Ishikawa (cell line): ENCODE measurements at regions not wholly inside any gene's neighbourhood (a gene's known extent, or its start where the extent isn't known, plus 50 kb on each side); places are given as distances from the start of the nearest gene placed in this dataset.

ENCODE experiments used
- CEBPB ChIP-seq: IDR thresholded peaks from 2 replicates; pipeline ENCODE4 v1.6.1; 2012
- EP300 ChIP-seq: IDR thresholded peaks from 2 replicates; pipeline ENCODE4 v1.6.1; 2012; ENCODE audit warnings: borderline replicate concordance
- NFIC ChIP-seq: IDR thresholded peaks from 2 replicates; pipeline ENCODE4 v1.6.1; 2012

DNA sequence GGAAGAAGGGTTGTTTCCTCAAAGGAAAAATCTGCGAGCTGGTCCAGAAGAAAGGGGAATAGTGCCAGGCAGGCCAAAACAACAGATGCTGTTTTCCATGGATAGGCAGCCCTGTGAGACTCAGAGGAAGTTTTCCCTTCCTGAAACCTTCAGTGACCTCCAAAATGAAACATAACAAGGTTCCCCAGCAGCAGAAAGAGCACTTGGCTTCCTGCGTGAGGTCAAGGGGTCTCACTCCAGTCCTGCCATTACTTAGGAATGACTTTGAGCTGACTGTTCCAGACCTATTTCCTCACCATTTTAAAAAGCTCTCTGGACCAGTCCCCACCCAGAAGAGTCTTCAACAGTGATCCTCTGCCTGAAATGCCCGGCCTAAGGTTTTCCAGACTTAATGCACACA, 104.6 kb upstream of the IPO5 start:
- TF ChIP-seq NFIC, result no peak
- TF ChIP-seq CEBPB, result no peak
- no peak for TF ChIP-seq EP300
